ENCODE measurements at regions not wholly inside any gene's neighbourhood (a gene's known extent, or its start where the extent isn't known, plus 50 kb on each side); places are given as distances from the start of the nearest gene placed in this dataset.

DNA sequence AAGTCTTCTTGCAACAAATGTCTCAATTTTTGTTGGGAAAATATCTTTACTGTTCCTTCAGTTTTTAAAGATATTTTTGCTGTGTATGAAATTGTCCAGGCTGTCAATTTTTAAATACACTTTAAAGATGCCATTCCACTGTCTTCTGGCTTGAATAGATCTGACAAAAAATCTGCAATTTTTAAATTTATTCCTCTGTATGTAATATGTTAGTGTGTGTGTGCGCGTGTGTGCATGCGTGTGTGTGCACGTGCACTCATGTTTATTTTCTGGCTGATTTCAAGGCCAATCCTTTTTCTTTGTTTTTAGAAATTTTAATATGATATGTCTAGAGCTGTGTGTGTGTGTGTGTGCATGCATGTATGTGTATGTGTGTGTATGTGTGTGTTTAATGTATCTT is 263.2 kb upstream of the SESN3 start:
- H3K27me3 ChIP-seq (replicated peaks; ENCODE audit: control insufficient read depth, insufficient read depth, low read length) = no peaks in the 10 kb centered on the region; the same call in 1 of the 2 replicates

DNA sequence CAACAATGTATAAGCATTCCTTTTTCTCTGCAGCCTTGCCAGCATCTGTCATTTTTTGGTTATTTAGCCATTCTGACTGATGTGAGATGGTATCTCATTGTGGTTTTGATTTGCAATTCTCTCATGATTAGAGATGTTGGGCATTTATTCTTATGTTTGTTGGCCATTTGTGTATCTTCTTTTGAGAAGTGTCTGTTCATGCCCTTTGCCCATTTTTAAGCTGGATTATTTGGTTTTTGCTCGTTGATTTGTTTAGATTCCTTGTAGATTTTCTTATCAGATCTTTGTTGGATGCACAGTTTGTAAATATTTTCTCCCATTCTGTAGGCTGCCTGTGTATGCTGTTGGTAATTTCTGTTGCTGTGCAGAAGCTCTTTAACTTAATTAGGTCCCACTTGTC is 259.6 kb upstream of the SESN3 start:
- DNase-seq (ENCODE audit: extremely low read depth, insufficient read length) = no peak
- H3K36me3 ChIP-seq (ENCODE audit: control insufficient read depth, insufficient read depth, low read length) = no peaks in the 10 kb centered on the region
- TF ChIP-seq, protein P1, sequence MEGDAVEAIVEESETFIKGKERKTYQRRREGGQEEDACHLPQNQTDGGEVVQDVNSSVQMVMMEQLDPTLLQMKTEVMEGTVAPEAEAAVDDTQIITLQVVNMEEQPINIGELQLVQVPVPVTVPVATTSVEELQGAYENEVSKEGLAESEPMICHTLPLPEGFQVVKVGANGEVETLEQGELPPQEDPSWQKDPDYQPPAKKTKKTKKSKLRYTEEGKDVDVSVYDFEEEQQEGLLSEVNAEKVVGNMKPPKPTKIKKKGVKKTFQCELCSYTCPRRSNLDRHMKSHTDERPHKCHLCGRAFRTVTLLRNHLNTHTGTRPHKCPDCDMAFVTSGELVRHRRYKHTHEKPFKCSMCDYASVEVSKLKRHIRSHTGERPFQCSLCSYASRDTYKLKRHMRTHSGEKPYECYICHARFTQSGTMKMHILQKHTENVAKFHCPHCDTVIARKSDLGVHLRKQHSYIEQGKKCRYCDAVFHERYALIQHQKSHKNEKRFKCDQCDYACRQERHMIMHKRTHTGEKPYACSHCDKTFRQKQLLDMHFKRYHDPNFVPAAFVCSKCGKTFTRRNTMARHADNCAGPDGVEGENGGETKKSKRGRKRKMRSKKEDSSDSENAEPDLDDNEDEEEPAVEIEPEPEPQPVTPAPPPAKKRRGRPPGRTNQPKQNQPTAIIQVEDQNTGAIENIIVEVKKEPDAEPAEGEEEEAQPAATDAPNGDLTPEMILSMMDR (IDR thresholded peaks at IDR 0.05; ENCODE audit: insufficient read depth, low read length, poor library complexity, severe bottlenecking) = no peak
- H3K4me3 ChIP-seq (replicated peaks; ENCODE audit: low read depth, low read length) = no peak overlapping the region
- H3K27me3 ChIP-seq (replicated peaks; ENCODE audit: control insufficient read depth, insufficient read depth, low read length) = no peaks in the 10 kb centered on the region

More for the DNA sequence above, 263.2 kb upstream of the SESN3 start:
- no peak for DNase-seq (ENCODE audit: extremely low read depth, insufficient read length)
- no peak overlapping the region for H3K4me3 ChIP-seq (replicated peaks; ENCODE audit: low read depth, low read length)
- no peaks in the 10 kb centered on the region for H3K36me3 ChIP-seq (ENCODE audit: control insufficient read depth, insufficient read depth, low read length)
- TF ChIP-seq, protein P1 (IDR thresholded peaks at IDR 0.05; ENCODE audit: insufficient read depth, low read length, poor library complexity, severe bottlenecking) = no peak

DNA sequence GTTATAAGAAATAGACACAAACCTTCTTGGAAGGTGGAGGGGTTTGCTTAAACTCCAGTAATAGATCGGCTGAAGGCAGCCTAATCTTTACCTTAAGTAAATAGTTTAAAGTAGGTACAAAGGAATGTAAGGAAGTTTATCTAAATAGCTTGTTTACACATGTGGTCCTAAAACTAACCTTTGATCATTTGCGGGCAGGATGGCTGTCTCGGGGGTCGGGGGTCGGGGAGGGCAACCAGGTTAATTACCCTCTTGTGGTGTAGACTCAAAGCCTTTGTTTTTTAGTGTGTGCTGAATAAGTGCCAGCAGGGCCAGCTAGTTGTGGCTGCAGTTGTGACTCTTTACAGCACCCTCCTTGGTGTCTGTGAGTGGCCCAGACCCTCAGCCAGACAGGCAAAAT is 256.9 kb upstream of the SESN3 start:
- no peaks in the 10 kb centered on the region for H3K36me3 ChIP-seq (ENCODE audit: control insufficient read depth, insufficient read depth, low read length)
- TF ChIP-seq, protein P1 (IDR thresholded peaks at IDR 0.05; ENCODE audit: insufficient read depth, low read length, poor library complexity, severe bottlenecking) = no peak
- DNase-seq (ENCODE audit: extremely low read depth, insufficient read length) = no peak
- no peak overlapping the region for H3K4me3 ChIP-seq (replicated peaks; ENCODE audit: low read depth, low read length)
- no peaks in the 10 kb centered on the region; the same call in 1 of the 2 replicates for H3K27me3 ChIP-seq (replicated peaks; ENCODE audit: control insufficient read depth, insufficient read depth, low read length)

DNA sequence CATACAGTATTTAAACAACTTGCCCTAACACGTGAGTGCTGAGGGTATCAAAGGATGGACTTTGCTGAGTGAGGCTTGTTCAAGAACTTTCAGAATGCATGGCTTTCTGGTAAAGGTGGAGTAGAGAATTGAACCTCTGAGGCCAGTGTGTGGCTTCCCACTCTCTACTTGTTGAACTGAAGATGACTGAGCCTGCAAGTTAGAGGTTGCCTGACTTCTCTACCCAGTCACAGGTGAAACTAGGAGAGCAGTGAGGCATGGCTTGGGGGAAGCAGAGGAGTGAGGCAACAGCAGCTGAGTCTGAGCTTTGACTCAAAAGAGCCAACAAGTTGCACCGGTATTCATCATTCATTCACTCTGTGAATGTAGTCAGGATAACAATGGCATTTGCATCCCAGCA is 256.4 kb upstream of the SESN3 start:
- no peak overlapping the region for H3K4me3 ChIP-seq (replicated peaks; ENCODE audit: low read depth, low read length)
- peak; percentile 71 for DNase-seq (ENCODE audit: extremely low read depth, insufficient read length)
- H3K36me3 ChIP-seq (ENCODE audit: control insufficient read depth, insufficient read depth, low read length) = no peaks in the 10 kb centered on the region
- TF ChIP-seq, protein P1 (IDR thresholded peaks at IDR 0.05; ENCODE audit: insufficient read depth, low read length, poor library complexity, severe bottlenecking) = no peak
- no peaks in the 10 kb centered on the region; the same call in 1 of the 2 replicates for H3K27me3 ChIP-seq (replicated peaks; ENCODE audit: control insufficient read depth, insufficient read depth, low read length)

DNA sequence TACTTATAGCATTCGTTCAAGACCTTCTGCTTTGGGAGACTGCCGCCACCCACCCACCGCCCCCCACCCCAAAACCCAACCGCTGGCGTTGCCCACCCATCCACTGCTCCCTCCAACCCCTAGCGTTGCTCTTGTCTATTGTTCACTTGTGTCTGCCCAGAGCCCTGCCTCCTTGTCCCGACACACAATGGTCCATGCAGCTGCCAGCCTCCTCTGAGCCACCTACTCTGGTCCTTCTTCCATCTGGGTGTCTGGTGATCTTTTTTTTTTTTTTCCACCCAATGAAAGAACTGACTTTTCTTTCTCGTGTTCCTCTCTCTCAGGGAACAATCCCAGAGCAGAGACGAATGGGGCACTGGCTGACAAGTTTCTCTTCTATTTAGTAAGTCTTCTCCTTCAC is 256.0 kb upstream of the SESN3 start:
- Histone ChIP-seq H3K36me3 (ENCODE audit: control insufficient read depth, insufficient read depth, low read length) (no peaks in the 10 kb centered on the region), H3K27me3 (replicated peaks; ENCODE audit: control insufficient read depth, insufficient read depth, low read length) (no peaks in the 10 kb centered on the region; the same call in 1 of the 2 replicates), H3K4me3 (replicated peaks; ENCODE audit: low read depth, low read length) (no peak overlapping the region)
- TF ChIP-seq, protein P1 (IDR thresholded peaks at IDR 0.05; ENCODE audit: insufficient read depth, low read length, poor library complexity, severe bottlenecking) = no peak
- no peak for DNase-seq (ENCODE audit: extremely low read depth, insufficient read length)

DNA sequence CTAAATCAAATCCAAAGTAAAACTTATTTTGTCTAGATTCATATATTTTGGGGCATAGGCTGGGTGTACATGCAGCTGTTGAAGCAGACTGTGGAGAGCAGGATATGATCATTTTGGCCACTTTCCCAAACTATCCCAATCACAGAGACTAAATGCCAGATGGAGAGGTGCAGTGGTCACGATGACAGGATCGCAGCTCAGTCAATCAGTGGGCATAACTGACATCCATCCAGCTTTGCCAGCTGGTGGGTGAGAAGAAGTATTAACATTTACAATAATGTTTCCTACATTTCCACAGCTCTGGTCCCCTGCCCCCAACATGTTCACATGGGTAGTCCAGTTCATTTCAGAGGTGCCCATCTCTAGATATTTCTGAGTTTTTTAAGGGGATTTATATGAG is 255.5 kb upstream of the SESN3 start:
- TF ChIP-seq, protein P1 (IDR thresholded peaks at IDR 0.05; ENCODE audit: insufficient read depth, low read length, poor library complexity, severe bottlenecking) = no peak
- H3K27me3 ChIP-seq (replicated peaks; ENCODE audit: control insufficient read depth, insufficient read depth, low read length) = no peaks in the 10 kb centered on the region; the same call in 1 of the 2 replicates
- no peaks in the 10 kb centered on the region for H3K36me3 ChIP-seq (ENCODE audit: control insufficient read depth, insufficient read depth, low read length)
- DNase-seq (ENCODE audit: extremely low read depth, insufficient read length) = no peak
- no peak overlapping the region for H3K4me3 ChIP-seq (replicated peaks; ENCODE audit: low read depth, low read length)

Measured in GM06990 (cell line).